Fibroblast of peridontal ligament (primary cell): ENCODE measurements at regions not wholly inside any gene's neighbourhood (a gene's known extent, or its start where the extent isn't known, plus 50 kb on each side); places are given as distances from the start of the nearest gene placed in this dataset.

Experiments used
- DNase-seq: peaks from one replicate; pipeline ENCODE4 v3.0.0-alpha.2; 2010; ENCODE audit errors: extremely low read depth

DNA sequence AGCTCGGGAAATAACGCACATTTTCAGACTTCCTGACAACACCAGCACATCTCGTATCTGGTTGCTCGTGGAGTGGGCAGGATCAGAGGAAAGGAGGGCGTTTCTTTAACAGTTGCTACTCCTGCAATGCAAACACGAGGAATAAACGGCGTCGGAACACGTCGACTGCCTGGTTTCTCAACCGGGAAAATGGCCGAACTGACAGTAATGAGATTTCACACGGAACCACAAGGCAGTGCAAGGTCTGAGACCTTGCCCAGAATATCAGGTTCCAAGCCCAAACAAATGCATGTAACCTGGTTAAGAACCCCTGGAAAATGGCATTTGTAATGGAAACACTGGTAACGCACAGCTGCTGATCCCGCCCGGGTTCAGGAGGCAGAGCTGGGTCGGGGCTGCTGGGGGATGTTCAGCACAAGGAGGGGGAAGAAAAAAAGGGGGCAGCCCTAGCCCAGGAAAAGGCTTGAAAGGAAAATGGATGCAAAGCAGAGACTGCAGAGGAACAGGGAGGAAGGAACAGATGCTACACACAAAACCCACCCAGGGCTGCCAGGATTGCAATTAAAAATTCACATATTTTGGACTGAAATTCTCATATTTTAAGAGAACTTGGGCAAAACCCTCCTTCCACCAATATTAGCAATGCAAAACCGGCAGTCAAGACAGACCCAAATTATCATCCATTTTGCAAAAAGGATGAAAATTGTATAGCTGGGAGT, 61.6 kb upstream of the KLHL29 start:
- no peak for DNase-seq

DNA sequence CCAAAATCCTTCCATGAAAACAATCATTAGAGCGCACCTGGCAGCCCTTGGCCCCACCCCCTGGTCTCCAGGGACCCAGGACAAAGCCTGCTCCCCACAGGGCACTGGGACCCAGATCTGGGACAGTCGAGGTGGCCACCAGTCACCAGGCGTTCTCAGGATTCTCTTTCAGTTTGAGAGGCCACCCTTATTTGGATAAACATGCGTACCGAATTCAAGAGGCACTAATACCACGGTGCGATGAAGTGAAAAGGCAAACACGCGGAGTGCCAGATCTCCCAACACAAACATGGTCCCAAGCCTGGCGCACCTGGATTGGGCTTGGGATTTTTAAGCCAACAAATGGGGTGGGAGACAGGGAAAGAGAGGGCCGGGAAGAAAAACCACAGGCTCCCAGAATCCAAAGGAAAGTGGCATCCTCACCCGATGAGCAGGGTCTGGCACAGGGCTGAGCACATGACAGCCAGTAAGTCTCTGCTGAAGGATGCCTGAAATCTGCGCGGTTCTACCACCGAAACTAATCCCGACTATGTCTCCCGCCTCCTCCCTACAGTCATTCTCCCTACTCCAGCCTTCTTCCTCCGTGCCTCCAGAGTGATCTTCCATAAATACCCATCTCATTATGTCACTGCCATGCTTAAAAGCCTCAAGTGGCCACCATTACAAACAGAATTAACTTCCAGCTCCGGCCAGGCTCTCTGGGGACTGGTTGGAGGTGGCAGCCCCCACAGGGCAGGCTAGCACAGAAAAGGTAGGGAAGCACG, 60.9 kb upstream of the KLHL29 start:
- no peak for DNase-seq

DNA sequence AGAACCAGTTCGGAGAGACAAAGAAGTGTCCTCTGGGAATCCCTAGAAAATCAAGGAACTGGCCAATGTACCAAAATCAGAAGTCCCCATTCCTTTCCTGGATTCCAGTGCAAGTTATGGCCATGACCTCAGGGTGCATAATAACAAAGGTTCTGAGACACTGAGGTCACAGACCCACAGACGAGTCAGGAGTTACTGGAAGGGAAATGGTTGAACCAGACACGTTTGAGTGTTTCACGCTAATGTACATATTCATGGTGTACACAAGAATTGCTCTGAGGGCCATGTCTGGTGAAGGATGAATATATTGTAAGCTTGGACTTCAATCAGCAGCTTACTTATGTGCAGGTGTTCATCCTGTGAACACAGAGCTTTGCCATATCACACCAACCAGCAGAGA, 58.6 kb upstream of the KLHL29 start:
- no peak for DNase-seq

DNA sequence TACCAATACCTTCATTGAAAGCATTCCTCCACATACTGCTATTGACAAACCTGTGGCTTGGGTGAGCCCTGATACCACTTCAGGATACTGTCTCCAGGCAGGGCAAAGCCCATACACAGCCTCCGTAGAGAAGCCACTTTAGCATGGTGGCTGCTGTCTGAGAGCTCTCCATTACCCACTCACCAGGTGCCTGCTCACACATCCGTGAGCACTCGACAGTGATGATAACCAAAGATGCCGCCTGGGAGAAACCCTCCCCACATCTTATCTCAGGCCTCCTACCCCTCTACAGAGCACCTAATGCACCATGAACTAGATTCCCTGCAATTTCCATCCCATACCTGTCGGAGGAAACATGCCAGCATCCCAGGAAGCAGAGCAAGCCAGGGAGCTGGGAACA, 57.6 kb upstream of the KLHL29 start:
- DNase-seq = no peak

DNA sequence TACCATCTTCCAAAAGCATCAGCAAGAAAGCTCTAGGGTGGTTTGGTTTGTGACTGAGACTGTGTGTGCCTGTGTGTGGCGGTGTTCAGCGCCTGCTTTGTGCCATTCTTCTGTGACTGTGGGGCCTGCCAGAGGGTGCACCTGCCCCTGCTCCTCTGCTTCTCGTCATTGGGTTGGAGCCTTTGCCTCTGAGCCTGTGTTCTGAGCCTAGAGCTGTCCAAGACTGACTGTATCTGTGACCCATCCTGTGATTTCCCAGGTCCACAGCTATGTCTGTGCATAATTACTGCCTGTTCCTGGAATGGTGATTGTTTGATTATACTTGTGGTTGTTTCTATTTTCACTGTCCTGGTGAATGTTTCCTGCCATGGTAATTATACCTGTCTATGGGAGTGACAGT, 57.1 kb upstream of the KLHL29 start:
- no peak for DNase-seq

DNA sequence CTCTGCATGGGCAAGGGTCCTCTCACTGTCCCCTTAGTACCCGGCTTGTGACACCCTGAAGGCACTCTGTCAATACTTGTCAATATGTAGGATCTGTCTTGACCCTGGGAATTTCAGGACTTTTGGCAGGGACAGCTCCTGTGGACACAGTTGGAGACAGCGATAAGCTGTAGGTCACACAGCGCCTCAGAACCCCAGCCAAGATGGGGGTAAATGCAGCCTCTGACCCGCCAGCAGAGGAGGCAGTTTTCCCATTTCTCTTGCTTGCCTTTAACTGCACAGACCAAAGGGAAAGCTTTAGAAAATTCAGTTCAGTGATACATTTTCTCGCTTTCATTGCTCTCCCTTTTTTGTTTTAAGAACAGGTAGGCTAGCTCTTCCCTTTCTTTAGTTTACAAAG, 54.8 kb upstream of the KLHL29 start:
- DNase-seq = peak; percentile 3
